ENCODE measurements at regions not wholly inside any gene's neighbourhood (a gene's known extent, or its start where the extent isn't known, plus 50 kb on each side); places are given as distances from the start of the nearest gene placed in this dataset.

DNA sequence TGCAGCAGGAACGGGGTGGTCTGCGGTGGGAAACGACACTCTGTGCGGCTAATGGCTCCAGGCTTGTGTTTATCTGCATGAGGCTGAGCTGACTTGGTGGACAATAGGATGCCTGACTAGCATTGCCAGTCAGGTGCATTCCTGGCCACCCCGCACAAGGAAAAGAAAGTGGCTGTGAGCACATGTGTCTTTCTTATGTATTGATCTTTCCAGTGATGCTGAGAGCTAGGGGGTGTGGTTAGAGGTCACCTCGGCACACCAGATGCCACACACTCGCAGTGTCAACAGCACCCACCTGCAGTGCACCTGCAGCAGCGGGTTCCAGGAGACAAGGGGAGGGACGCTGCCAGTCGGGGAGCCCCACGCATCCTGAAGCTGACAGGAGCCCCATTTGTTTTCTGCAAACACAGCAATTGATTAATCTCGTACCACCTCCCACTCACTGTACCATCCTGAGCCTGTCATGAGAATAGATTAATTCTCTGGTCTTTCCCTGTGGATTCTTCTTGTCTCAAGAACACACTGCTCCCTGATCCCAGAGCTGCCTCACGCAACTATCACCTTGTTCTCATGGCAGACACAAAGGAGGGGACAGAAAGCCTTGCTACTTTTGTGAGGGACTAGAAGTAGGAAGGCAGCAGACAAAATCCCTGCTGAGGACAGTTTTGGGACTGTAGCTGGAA is 251.7 kb upstream of the WWC1 start:
- TF ChIP-seq, protein P1, sequence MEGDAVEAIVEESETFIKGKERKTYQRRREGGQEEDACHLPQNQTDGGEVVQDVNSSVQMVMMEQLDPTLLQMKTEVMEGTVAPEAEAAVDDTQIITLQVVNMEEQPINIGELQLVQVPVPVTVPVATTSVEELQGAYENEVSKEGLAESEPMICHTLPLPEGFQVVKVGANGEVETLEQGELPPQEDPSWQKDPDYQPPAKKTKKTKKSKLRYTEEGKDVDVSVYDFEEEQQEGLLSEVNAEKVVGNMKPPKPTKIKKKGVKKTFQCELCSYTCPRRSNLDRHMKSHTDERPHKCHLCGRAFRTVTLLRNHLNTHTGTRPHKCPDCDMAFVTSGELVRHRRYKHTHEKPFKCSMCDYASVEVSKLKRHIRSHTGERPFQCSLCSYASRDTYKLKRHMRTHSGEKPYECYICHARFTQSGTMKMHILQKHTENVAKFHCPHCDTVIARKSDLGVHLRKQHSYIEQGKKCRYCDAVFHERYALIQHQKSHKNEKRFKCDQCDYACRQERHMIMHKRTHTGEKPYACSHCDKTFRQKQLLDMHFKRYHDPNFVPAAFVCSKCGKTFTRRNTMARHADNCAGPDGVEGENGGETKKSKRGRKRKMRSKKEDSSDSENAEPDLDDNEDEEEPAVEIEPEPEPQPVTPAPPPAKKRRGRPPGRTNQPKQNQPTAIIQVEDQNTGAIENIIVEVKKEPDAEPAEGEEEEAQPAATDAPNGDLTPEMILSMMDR (IDR thresholded peaks at IDR 0.05), result no peak

GRCh38 chr5:168041583-168041982 is 249.9 kb upstream of the WWC1 start:
- TF ChIP-seq, protein P1 (IDR thresholded peaks at IDR 0.05), result no peak
- Histone ChIP-seq H3K27ac (no peak overlapping the region), H3K4me3 (no peak overlapping the region)
- no peak for DNase-seq (ENCODE audit: low spot score)

More for the DNA sequence above, 251.7 kb upstream of the WWC1 start:
- H3K27ac ChIP-seq, result no peak overlapping the region
- H3K4me3 ChIP-seq, result no peak overlapping the region
- no peak for DNase-seq (ENCODE audit: low spot score)

- DNase-seq (ENCODE audit: low spot score), result no peak
- H3K27ac ChIP-seq, result no peak overlapping the region
- no peak overlapping the region for H3K4me3 ChIP-seq
Observed at GRCh38 chr5:168042284-168043068, 249.0 kb upstream of the WWC1 start.

GRCh38 chr5:168046163-168046562 is 245.3 kb upstream of the WWC1 start:
- no peak for DNase-seq (ENCODE audit: low spot score)
- H3K4me3 ChIP-seq, result no peak overlapping the region
- TF ChIP-seq, protein P1 (IDR thresholded peaks at IDR 0.05), result no peak
- H3K27ac ChIP-seq, result no peak overlapping the region

More at GRCh38 chr5:168042284-168043068, 249.0 kb upstream of the WWC1 start:
- TF ChIP-seq, protein P1 (IDR thresholded peaks at IDR 0.05), result no peak

- H3K27ac ChIP-seq, result no peak overlapping the region
Observed at GRCh38 chr5:168047043-168047668, 244.3 kb upstream of the WWC1 start.

GRCh38 chr5:168047669-168048111 is 243.8 kb upstream of the WWC1 start:
- no peak overlapping the region for H3K4me3 ChIP-seq
- no peak overlapping the region for H3K27ac ChIP-seq
- TF ChIP-seq, protein P1 (IDR thresholded peaks at IDR 0.05), result no peak
- no peak for DNase-seq (ENCODE audit: low spot score)

More at GRCh38 chr5:168047043-168047668, 244.3 kb upstream of the WWC1 start:
- H3K4me3 ChIP-seq, result no peak overlapping the region
- no peak for DNase-seq (ENCODE audit: low spot score)
- TF ChIP-seq, protein P1 (IDR thresholded peaks at IDR 0.05), result no peak
